Nephron progenitor cell (in vitro differentiated cells): ENCODE measurements at regions not wholly inside any gene's neighbourhood (a gene's known extent, or its start where the extent isn't known, plus 50 kb on each side); places are given as distances from the start of the nearest gene placed in this dataset.

Source experiments
- DNase-seq: peaks from one replicate; pipeline ENCODE4 v3.0.0; 2021
- H3K27ac Mint-ChIP-seq: 2 replicates; pipeline ENCODE4 v1.8.0; 2021; ENCODE audit warnings: mild to moderate bottlenecking, moderate library complexity, mixed read lengths
- H3K27me3 Mint-ChIP-seq: 2 replicates; pipeline ENCODE4 v1.8.0; 2021; ENCODE audit warnings: mild to moderate bottlenecking, low read depth, mixed read lengths; ENCODE audit not compliant: poor library complexity
- H3K36me3 Mint-ChIP-seq: 2 replicates; pipeline ENCODE4 v1.8.0; 2021; ENCODE audit warnings: low read depth, mixed read lengths
- H3K4me1 Mint-ChIP-seq: 2 replicates; pipeline ENCODE4 v1.8.0; 2021; ENCODE audit warnings: mixed read lengths
- H3K4me3 Mint-ChIP-seq: 2 replicates; pipeline ENCODE4 v1.8.0; 2021; ENCODE audit warnings: mild to moderate bottlenecking, moderate library complexity, mixed read lengths
- H3K9me3 Mint-ChIP-seq: 2 replicates; pipeline ENCODE4 v1.8.0; 2021; ENCODE audit warnings: mild to moderate bottlenecking, moderate library complexity, mixed read lengths
- TF ChIP-seq, protein P1 (sequence below): fragments of 200-600 bp; sonication (generic); IDR thresholded peaks from 2 replicates; pipeline ENCODE4 v1.5.0; 2021; ENCODE audit warnings: antibody characterized with exemption

DNA sequence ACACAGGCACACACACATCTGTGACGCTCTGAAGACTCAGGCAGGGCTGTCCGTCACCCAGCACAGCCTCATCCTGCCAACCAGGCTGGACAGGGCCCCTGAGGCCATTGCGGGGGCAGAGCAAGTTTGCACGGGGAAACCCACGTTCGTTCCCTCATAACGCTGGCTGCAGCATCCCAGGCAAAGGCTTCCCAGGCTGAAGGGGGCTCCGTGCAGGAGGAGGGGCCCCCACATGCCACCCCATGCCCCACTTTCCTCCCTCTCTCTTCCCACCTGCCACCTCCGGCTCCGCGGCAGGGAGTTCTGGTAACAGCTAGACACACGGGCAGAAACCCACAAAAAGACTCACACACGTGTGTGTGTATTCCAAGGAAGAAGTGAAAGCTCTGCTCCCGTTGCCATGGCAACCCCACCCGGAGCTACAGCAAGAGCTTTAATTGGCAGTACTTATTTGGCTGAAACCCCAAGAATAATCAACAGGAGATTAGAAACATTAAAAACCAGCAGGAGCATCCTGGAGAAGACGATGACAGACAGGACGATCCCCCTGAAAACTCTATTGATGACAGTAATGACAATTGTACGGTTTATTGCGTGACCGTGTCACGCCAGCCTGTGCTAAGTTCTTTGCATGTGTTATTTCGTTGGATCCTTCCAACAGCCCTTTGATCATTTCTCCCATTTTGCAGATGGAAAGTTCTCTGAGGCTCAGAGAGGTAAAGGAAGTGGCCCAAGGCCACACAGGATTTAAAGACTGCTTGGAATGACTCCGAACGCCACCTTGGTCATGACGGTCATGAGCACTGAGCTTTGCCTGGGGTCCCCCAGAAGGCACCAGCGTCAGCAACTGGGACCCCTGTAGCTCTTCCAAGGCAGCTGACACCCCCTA is 247.1 kb downstream of the NPHP4 start:
- H3K9me3 Mint-ChIP-seq = peaks cover 5% of the 10 kb centered on the region
- TF ChIP-seq, protein P1, sequence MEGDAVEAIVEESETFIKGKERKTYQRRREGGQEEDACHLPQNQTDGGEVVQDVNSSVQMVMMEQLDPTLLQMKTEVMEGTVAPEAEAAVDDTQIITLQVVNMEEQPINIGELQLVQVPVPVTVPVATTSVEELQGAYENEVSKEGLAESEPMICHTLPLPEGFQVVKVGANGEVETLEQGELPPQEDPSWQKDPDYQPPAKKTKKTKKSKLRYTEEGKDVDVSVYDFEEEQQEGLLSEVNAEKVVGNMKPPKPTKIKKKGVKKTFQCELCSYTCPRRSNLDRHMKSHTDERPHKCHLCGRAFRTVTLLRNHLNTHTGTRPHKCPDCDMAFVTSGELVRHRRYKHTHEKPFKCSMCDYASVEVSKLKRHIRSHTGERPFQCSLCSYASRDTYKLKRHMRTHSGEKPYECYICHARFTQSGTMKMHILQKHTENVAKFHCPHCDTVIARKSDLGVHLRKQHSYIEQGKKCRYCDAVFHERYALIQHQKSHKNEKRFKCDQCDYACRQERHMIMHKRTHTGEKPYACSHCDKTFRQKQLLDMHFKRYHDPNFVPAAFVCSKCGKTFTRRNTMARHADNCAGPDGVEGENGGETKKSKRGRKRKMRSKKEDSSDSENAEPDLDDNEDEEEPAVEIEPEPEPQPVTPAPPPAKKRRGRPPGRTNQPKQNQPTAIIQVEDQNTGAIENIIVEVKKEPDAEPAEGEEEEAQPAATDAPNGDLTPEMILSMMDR = no peak
- H3K36me3 Mint-ChIP-seq = no peaks in the 10 kb centered on the region
- H3K27ac Mint-ChIP-seq = peak overlapping the region; percentile 6
- peak; percentile 42 for DNase-seq
- H3K4me3 Mint-ChIP-seq = no peak overlapping the region
- peaks cover 24% of the 10 kb centered on the region for H3K4me1 Mint-ChIP-seq
- H3K27me3 Mint-ChIP-seq = peaks cover 22% of the 10 kb centered on the region

DNA sequence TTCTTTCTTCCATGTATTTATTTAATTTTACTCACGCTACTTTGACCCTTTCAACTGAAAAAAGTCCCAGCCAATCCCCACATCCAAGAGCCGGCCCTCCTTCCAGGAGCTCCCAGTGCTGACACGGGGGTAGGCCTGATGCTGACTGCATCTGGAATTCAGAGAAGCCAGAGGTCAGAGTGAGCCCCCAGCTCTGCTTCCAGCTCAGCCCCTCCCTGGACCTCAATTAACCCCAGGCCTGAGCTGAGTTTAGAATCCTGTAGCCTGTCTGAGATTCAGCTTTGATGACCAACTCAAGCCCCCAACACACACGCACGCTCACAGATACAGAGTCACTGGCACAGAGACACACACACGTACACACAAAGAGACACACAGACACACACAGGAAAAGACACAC is 247.9 kb downstream of the NPHP4 start:
- Mint-ChIP-seq H3K4me1 (peaks cover 16% of the 10 kb centered on the region), H3K27me3 (peaks cover 14% of the 10 kb centered on the region), H3K4me3 (no peak overlapping the region), H3K27ac (peak overlapping the region; percentile 6), H3K36me3 (no peaks in the 10 kb centered on the region), H3K9me3 (peaks cover 5% of the 10 kb centered on the region)
- peak; percentile 33 for DNase-seq
- TF ChIP-seq, protein P1 = no peak

DNA sequence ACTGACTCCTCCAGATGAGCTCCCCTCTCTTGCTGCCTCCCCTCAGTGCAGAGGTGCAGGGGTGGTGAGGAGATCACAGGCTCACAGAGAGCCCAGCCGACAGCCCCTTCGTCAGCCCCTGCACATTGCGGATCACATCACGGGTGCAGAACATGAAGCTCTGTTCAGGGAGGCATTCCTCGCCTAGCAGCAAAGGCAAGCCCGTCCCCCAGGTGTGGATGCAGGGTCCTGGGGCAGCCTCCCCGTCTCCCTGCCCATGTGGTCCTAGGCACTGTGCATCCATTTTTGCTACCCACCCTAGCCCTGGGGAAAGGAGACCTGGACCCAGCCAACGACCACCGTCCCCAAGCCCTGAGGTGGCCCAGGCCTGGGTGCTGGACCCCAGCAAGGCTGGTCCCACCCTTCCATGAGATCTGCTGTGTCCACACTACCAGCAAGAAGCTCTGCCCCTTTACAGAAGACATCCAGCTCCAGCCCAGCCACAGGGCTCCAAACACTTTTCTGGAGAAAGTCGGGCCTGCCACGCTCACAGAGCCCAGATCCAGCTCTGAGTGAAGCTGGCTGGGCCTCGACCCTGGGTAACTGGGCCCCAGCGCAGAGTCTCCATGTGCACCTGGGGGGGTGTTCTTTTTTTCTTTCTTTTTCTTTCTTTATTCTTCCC is 248.7 kb downstream of the NPHP4 start:
- no peak for DNase-seq
- Mint-ChIP-seq H3K27me3 (peaks cover 9% of the 10 kb centered on the region), H3K36me3 (no peaks in the 10 kb centered on the region), H3K4me3 (no peak overlapping the region), H3K27ac (no peak overlapping the region), H3K9me3 (peaks cover 5% of the 10 kb centered on the region), H3K4me1 (peaks cover 14% of the 10 kb centered on the region)
- TF ChIP-seq, protein P1 = no peak

DNA sequence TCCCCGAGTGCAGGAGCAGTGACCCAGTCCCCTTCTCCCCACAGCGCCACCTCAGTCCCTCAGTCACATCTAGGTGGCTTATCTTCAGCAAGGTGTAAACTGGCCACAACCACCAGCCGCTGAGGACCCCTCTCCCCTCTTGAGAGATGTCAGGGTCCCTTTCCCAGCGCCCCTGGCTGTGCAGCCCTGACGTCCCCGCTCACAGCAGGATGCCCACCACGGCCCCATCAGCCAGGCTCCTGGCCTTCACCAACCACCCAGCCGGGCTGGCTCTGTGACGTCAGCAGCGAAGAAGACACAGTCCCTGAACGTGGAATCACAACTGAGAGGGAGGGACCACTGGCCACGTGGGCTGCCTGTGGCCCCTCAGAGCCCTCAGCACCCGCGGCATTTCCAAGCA is 249.4 kb downstream of the NPHP4 start:
- TF ChIP-seq, protein P1 = no peak
- peaks cover 5% of the 10 kb centered on the region for H3K9me3 Mint-ChIP-seq
- H3K36me3 Mint-ChIP-seq = no peaks in the 10 kb centered on the region
- H3K4me3 Mint-ChIP-seq = no peak overlapping the region
- DNase-seq = no peak
- H3K4me1 Mint-ChIP-seq = peaks cover 14% of the 10 kb centered on the region
- H3K27me3 Mint-ChIP-seq = peaks cover 9% of the 10 kb centered on the region
- no peak overlapping the region for H3K27ac Mint-ChIP-seq

DNA sequence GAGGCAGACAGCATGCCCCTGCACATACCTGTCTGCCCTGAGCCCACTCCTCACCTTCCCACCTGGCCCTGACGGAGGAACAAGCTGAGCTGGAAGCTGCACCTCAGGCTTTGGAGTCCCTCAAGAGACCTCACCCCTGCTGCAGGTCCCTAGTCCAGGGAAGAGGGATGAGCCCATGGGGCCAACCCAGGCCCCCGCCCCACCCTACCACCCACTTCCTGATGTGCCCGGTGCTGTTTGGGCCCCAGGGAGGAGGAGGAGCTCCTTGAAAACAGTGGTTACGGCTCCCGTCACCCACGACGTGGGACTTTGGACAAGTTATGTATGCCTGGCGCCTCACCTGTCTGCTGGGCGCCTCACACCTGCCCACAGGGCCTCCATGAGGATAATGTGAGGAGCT is 250.2 kb downstream of the NPHP4 start:
- peaks cover 14% of the 10 kb centered on the region for H3K4me1 Mint-ChIP-seq
- no peak for DNase-seq
- peaks cover 5% of the 10 kb centered on the region for H3K9me3 Mint-ChIP-seq
- H3K27me3 Mint-ChIP-seq = peaks cover 4% of the 10 kb centered on the region
- H3K4me3 Mint-ChIP-seq = no peak overlapping the region
- TF ChIP-seq, protein P1 = no peak
- no peak overlapping the region for H3K27ac Mint-ChIP-seq
- no peaks in the 10 kb centered on the region for H3K36me3 Mint-ChIP-seq
